HL-60 (cell line): ENCODE measurements at regions not wholly inside any gene's neighbourhood (a gene's known extent, or its start where the extent isn't known, plus 50 kb on each side); places are given as distances from the start of the nearest gene placed in this dataset.
A peak's percentile ranks its signal among the peaks of the same experiment; 100 is the strongest.

Experiments used
- DNase-seq, 2 experiments: peaks; one replicate each; pipeline ENCODE4 v3.0.0-alpha.2; 2010 to 2020; ENCODE audit warnings: low read depth in 1 of 2, low spot score in 1 of 2
- H3K27ac ChIP-seq: fragments of 250-450 bp; sonication (Bioruptor Pico); replicated peaks from 2 replicates; pipeline ENCODE4 v1.5.1; 2020; ENCODE audit warnings: mild to moderate bottlenecking, moderate library complexity
- H3K27me3 ChIP-seq: fragments of 250-450 bp; sonication (Bioruptor Pico); 2 replicates; pipeline ENCODE4 v1.5.1; 2021; ENCODE audit warnings: mild to moderate bottlenecking, moderate library complexity; ENCODE audit not compliant: insufficient read depth, poor library complexity, severe bottlenecking
- H3K4me3 ChIP-seq: replicated peaks from 2 replicates; pipeline ENCODE4 v1.5.1; 2011; ENCODE audit warnings: mild to moderate bottlenecking, control low read depth, low read length; ENCODE audit not compliant: insufficient read depth
- CTCF ChIP-seq: IDR thresholded peaks from one replicate; pipeline ENCODE4 v1.5.1; 2011; ENCODE audit warnings: low read length, control low read depth, inconsistent platforms; ENCODE audit not compliant: insufficient read depth
- GABPA ChIP-seq: IDR thresholded peaks from 2 replicates; pipeline ENCODE4 v1.6.1; 2012; ENCODE audit warnings: low read depth
- POLR2AphosphoS5 ChIP-seq: IDR thresholded peaks from 2 replicates; pipeline ENCODE4 v1.6.1; 2012; ENCODE audit warnings: low read depth
- SPI1 ChIP-seq: IDR thresholded peaks from 2 replicates; pipeline ENCODE4 v1.6.1; 2012; ENCODE audit warnings: low read depth, mild to moderate bottlenecking, borderline replicate concordance
- TF ChIP-seq, protein P1 (sequence below): IDR thresholded peaks from 2 replicates; pipeline ENCODE4 v1.6.1; 2012; ENCODE audit warnings: low read depth; ENCODE audit not compliant: insufficient replicate concordance

GRCh38 chr1:187617776-187618175 lies 789.0 kb downstream of the PLA2G4A start:
- no peak for DNase-seq
- TF ChIP-seq POLR2AphosphoS5 (no peak), CTCF (no peak), GABPA (no peak), SPI1 (no peak)
- TF ChIP-seq, protein P1, sequence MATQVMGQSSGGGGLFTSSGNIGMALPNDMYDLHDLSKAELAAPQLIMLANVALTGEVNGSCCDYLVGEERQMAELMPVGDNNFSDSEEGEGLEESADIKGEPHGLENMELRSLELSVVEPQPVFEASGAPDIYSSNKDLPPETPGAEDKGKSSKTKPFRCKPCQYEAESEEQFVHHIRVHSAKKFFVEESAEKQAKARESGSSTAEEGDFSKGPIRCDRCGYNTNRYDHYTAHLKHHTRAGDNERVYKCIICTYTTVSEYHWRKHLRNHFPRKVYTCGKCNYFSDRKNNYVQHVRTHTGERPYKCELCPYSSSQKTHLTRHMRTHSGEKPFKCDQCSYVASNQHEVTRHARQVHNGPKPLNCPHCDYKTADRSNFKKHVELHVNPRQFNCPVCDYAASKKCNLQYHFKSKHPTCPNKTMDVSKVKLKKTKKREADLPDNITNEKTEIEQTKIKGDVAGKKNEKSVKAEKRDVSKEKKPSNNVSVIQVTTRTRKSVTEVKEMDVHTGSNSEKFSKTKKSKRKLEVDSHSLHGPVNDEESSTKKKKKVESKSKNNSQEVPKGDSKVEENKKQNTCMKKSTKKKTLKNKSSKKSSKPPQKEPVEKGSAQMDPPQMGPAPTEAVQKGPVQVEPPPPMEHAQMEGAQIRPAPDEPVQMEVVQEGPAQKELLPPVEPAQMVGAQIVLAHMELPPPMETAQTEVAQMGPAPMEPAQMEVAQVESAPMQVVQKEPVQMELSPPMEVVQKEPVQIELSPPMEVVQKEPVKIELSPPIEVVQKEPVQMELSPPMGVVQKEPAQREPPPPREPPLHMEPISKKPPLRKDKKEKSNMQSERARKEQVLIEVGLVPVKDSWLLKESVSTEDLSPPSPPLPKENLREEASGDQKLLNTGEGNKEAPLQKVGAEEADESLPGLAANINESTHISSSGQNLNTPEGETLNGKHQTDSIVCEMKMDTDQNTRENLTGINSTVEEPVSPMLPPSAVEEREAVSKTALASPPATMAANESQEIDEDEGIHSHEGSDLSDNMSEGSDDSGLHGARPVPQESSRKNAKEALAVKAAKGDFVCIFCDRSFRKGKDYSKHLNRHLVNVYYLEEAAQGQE: no peak
- H3K27me3 ChIP-seq: no peaks in the 10 kb centered on the region
- no peak overlapping the region for H3K4me3 ChIP-seq
- H3K27ac ChIP-seq: no peak overlapping the region

DNA sequence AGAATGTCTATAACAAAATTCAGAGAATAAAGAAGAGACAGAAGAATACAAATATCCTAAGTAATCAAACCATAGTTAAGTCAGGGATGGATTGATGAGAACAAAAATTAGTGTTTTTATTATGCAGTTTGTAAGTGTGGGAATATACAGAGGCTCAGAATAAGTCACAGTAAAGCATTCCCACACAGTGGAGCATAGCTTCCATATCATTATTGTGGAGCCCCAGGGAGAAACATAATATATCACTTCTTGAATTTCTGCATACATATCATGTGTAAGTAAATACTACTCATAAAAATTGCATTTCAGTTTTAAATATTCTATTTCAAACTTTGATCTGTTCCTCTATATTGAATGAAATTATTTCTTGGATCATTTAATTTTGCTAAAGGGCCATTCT lies 790.4 kb downstream of the PLA2G4A start:
- no peak overlapping the region for H3K4me3 ChIP-seq
- TF ChIP-seq GABPA (no peak), SPI1 (no peak), POLR2AphosphoS5 (no peak), CTCF (no peak)
- TF ChIP-seq, protein P1: no peak
- H3K27ac ChIP-seq: no peak overlapping the region
- no peaks in the 10 kb centered on the region for H3K27me3 ChIP-seq
- DNase-seq: no peak

- TF ChIP-seq POLR2AphosphoS5 (no peak), GABPA (no peak), CTCF (no peak), SPI1 (peak; percentile 20; the same call in 1 of the 2 replicates)
- TF ChIP-seq, protein P1: no peak
Measured at GRCh38 chr1:187621951-187622350, 793.2 kb downstream of the PLA2G4A start.

More at GRCh38 chr1:187621951-187622350, 793.2 kb downstream of the PLA2G4A start:
- Histone ChIP-seq H3K4me3 (no peak overlapping the region), H3K27ac (peak overlapping the region; percentile 56), H3K27me3 (no peaks in the 10 kb centered on the region)
- DNase-seq: peak; percentile 63 to 81
